ENCODE measurements at regions not wholly inside any gene's neighbourhood (a gene's known extent, or its start where the extent isn't known, plus 50 kb on each side); places are given as distances from the start of the nearest gene placed in this dataset.

- H3K4me1 ChIP-seq (ENCODE audit: control insufficient read depth in 1 of 2, insufficient read depth in 2 of 2, low read length in 2 of 2) = no peaks in the 10 kb centered on the region
- H3K27ac ChIP-seq (ENCODE audit: low read depth, low read length) = no peak overlapping the region
- no peaks in the 10 kb centered on the region for H3K9me3 ChIP-seq (ENCODE audit: control insufficient read depth in 1 of 2, low read length in 2 of 2)
- no peaks in the 10 kb centered on the region for H3K36me3 ChIP-seq (ENCODE audit: control insufficient read depth in 1 of 2, insufficient read depth in 2 of 2, low read length in 2 of 2)
- H3K4me3 ChIP-seq (ENCODE audit: low read depth in 1 of 2, low read length in 2 of 2) = no peak overlapping the region
- no peak overlapping the region for H3K9ac ChIP-seq (ENCODE audit: low read depth in 1 of 2, low read length in 2 of 2)
- H3K27me3 ChIP-seq (ENCODE audit: control insufficient read depth in 1 of 2, insufficient read depth in 2 of 2, low read length in 2 of 2) = no peaks in the 10 kb centered on the region
Observed at GRCh38 chr5:172549696-172550095, 91.4 kb upstream of the NEURL1B start.

GRCh38 chr5:172548981-172549687 lies 91.9 kb upstream of the NEURL1B start:
- Histone ChIP-seq H3K9ac (ENCODE audit: low read depth in 1 of 2, low read length in 2 of 2) (no peak overlapping the region), H3K36me3 (ENCODE audit: control insufficient read depth in 1 of 2, insufficient read depth in 2 of 2, low read length in 2 of 2) (no peaks in the 10 kb centered on the region), H3K27ac (ENCODE audit: low read depth, low read length) (no peak overlapping the region), H3K27me3 (ENCODE audit: control insufficient read depth in 1 of 2, insufficient read depth in 2 of 2, low read length in 2 of 2) (no peaks in the 10 kb centered on the region), H3K4me1 (ENCODE audit: control insufficient read depth in 1 of 2, insufficient read depth in 2 of 2, low read length in 2 of 2) (no peaks in the 10 kb centered on the region), H3K4me3 (ENCODE audit: low read depth in 1 of 2, low read length in 2 of 2) (no peak overlapping the region), H3K9me3 (ENCODE audit: control insufficient read depth in 1 of 2, low read length in 2 of 2) (no peaks in the 10 kb centered on the region)

- Histone ChIP-seq H3K27ac (ENCODE audit: low read depth, low read length) (no peak overlapping the region), H3K9me3 (ENCODE audit: control insufficient read depth in 1 of 2, low read length in 2 of 2) (no peaks in the 10 kb centered on the region), H3K36me3 (ENCODE audit: control insufficient read depth in 1 of 2, insufficient read depth in 2 of 2, low read length in 2 of 2) (no peaks in the 10 kb centered on the region), H3K9ac (ENCODE audit: low read depth in 1 of 2, low read length in 2 of 2) (no peak overlapping the region), H3K4me3 (ENCODE audit: low read depth in 1 of 2, low read length in 2 of 2) (no peak overlapping the region), H3K27me3 (ENCODE audit: control insufficient read depth in 1 of 2, insufficient read depth in 2 of 2, low read length in 2 of 2) (no peaks in the 10 kb centered on the region), H3K4me1 (ENCODE audit: control insufficient read depth in 1 of 2, insufficient read depth in 2 of 2, low read length in 2 of 2) (no peaks in the 10 kb centered on the region)
Observed at GRCh38 chr5:172548311-172548731, 92.7 kb upstream of the NEURL1B start.

GRCh38 chr5:172546196-172546595 lies 91.9 kb upstream of the SH3PXD2B start:
- H3K27me3 ChIP-seq (ENCODE audit: control insufficient read depth in 1 of 2, insufficient read depth in 2 of 2, low read length in 2 of 2) = no peaks in the 10 kb centered on the region
- no peak overlapping the region for H3K4me3 ChIP-seq (ENCODE audit: low read depth in 1 of 2, low read length in 2 of 2)
- H3K27ac ChIP-seq (ENCODE audit: low read depth, low read length) = no peak overlapping the region
- no peaks in the 10 kb centered on the region for H3K9me3 ChIP-seq (ENCODE audit: control insufficient read depth in 1 of 2, low read length in 2 of 2)
- H3K4me1 ChIP-seq (ENCODE audit: control insufficient read depth in 1 of 2, insufficient read depth in 2 of 2, low read length in 2 of 2) = no peaks in the 10 kb centered on the region
- H3K36me3 ChIP-seq (ENCODE audit: control insufficient read depth in 1 of 2, insufficient read depth in 2 of 2, low read length in 2 of 2) = no peaks in the 10 kb centered on the region
- no peak overlapping the region for H3K9ac ChIP-seq (ENCODE audit: low read depth in 1 of 2, low read length in 2 of 2)

- H3K36me3 ChIP-seq (ENCODE audit: control insufficient read depth in 1 of 2, insufficient read depth in 2 of 2, low read length in 2 of 2) = no peaks in the 10 kb centered on the region
Observed at GRCh38 chr5:172545291-172545801, 91.0 kb upstream of the SH3PXD2B start.

GRCh38 chr5:172544371-172545095 lies 90.2 kb upstream of the SH3PXD2B start:
- H3K9me3 ChIP-seq (ENCODE audit: control insufficient read depth in 1 of 2, low read length in 2 of 2) = no peaks in the 10 kb centered on the region
- H3K4me1 ChIP-seq (ENCODE audit: control insufficient read depth in 1 of 2, insufficient read depth in 2 of 2, low read length in 2 of 2) = no peaks in the 10 kb centered on the region
- no peak overlapping the region for H3K9ac ChIP-seq (ENCODE audit: low read depth in 1 of 2, low read length in 2 of 2)
- no peaks in the 10 kb centered on the region for H3K27me3 ChIP-seq (ENCODE audit: control insufficient read depth in 1 of 2, insufficient read depth in 2 of 2, low read length in 2 of 2)
- no peak overlapping the region for H3K27ac ChIP-seq (ENCODE audit: low read depth, low read length)
- no peaks in the 10 kb centered on the region for H3K36me3 ChIP-seq (ENCODE audit: control insufficient read depth in 1 of 2, insufficient read depth in 2 of 2, low read length in 2 of 2)
- H3K4me3 ChIP-seq (ENCODE audit: low read depth in 1 of 2, low read length in 2 of 2) = no peak overlapping the region

More at GRCh38 chr5:172545291-172545801, 91.0 kb upstream of the SH3PXD2B start:
- Histone ChIP-seq H3K4me1 (ENCODE audit: control insufficient read depth in 1 of 2, insufficient read depth in 2 of 2, low read length in 2 of 2) (no peaks in the 10 kb centered on the region), H3K27me3 (ENCODE audit: control insufficient read depth in 1 of 2, insufficient read depth in 2 of 2, low read length in 2 of 2) (no peaks in the 10 kb centered on the region), H3K27ac (ENCODE audit: low read depth, low read length) (no peak overlapping the region), H3K9me3 (ENCODE audit: control insufficient read depth in 1 of 2, low read length in 2 of 2) (no peaks in the 10 kb centered on the region), H3K9ac (ENCODE audit: low read depth in 1 of 2, low read length in 2 of 2) (no peak overlapping the region), H3K4me3 (ENCODE audit: low read depth in 1 of 2, low read length in 2 of 2) (no peak overlapping the region)

- Histone ChIP-seq H3K4me1 (ENCODE audit: control insufficient read depth in 1 of 2, insufficient read depth in 2 of 2, low read length in 2 of 2) (no peaks in the 10 kb centered on the region), H3K9ac (ENCODE audit: low read depth in 1 of 2, low read length in 2 of 2) (no peak overlapping the region), H3K9me3 (ENCODE audit: control insufficient read depth in 1 of 2, low read length in 2 of 2) (no peaks in the 10 kb centered on the region), H3K27ac (ENCODE audit: low read depth, low read length) (no peak overlapping the region), H3K4me3 (ENCODE audit: low read depth in 1 of 2, low read length in 2 of 2) (no peak overlapping the region), H3K36me3 (ENCODE audit: control insufficient read depth in 1 of 2, insufficient read depth in 2 of 2, low read length in 2 of 2) (no peaks in the 10 kb centered on the region), H3K27me3 (ENCODE audit: control insufficient read depth in 1 of 2, insufficient read depth in 2 of 2, low read length in 2 of 2) (no peaks in the 10 kb centered on the region)
Observed at GRCh38 chr5:172543484-172544298, 89.4 kb upstream of the SH3PXD2B start.

- Histone ChIP-seq H3K4me1 (ENCODE audit: control insufficient read depth in 1 of 2, insufficient read depth in 2 of 2, low read length in 2 of 2) (no peaks in the 10 kb centered on the region), H3K27me3 (ENCODE audit: control insufficient read depth in 1 of 2, insufficient read depth in 2 of 2, low read length in 2 of 2) (no peaks in the 10 kb centered on the region), H3K27ac (ENCODE audit: low read depth, low read length) (no peak overlapping the region), H3K9me3 (ENCODE audit: control insufficient read depth in 1 of 2, low read length in 2 of 2) (no peaks in the 10 kb centered on the region), H3K4me3 (ENCODE audit: low read depth in 1 of 2, low read length in 2 of 2) (no peak overlapping the region), H3K36me3 (ENCODE audit: control insufficient read depth in 1 of 2, insufficient read depth in 2 of 2, low read length in 2 of 2) (no peaks in the 10 kb centered on the region), H3K9ac (ENCODE audit: low read depth in 1 of 2, low read length in 2 of 2) (no peak overlapping the region)
Observed at GRCh38 chr5:172542651-172543131, 88.4 kb upstream of the SH3PXD2B start.

- Histone ChIP-seq H3K36me3 (ENCODE audit: control insufficient read depth in 1 of 2, insufficient read depth in 2 of 2, low read length in 2 of 2) (no peaks in the 10 kb centered on the region), H3K4me3 (ENCODE audit: low read depth in 1 of 2, low read length in 2 of 2) (no peak overlapping the region), H3K9me3 (ENCODE audit: control insufficient read depth in 1 of 2, low read length in 2 of 2) (peaks cover 0 to 3% of the 10 kb centered on the region in 2 donors), H3K27ac (ENCODE audit: low read depth, low read length) (no peak overlapping the region), H3K4me1 (ENCODE audit: control insufficient read depth in 1 of 2, insufficient read depth in 2 of 2, low read length in 2 of 2) (no peaks in the 10 kb centered on the region), H3K27me3 (ENCODE audit: control insufficient read depth in 1 of 2, insufficient read depth in 2 of 2, low read length in 2 of 2) (no peaks in the 10 kb centered on the region), H3K9ac (ENCODE audit: low read depth in 1 of 2, low read length in 2 of 2) (no peak overlapping the region)
Observed at GRCh38 chr5:172541773-172542136, 87.4 kb upstream of the SH3PXD2B start.
